ENCODE measurements at regions not wholly inside any gene's neighbourhood (a gene's known extent, or its start where the extent isn't known, plus 50 kb on each side); places are given as distances from the start of the nearest gene placed in this dataset.

GRCh38 chr1:90475631-90476030 lies 241.5 kb downstream of the BARHL2 start:
- TF ChIP-seq MAX (IDR thresholded peaks at IDR 0.05; ENCODE audit: low read depth, low read length) (no peak), CTCF (IDR thresholded peaks at IDR 0.05; ENCODE audit: low read depth, low read length) (no peak), MYC (IDR thresholded peaks at IDR 0.05; ENCODE audit: low read depth, low read length) (no peak), POLR2A (IDR thresholded peaks at IDR 0.05; ENCODE audit: extremely low read depth, insufficient read length) (no peak)
- peak; percentile 2 for DNase-seq (ENCODE audit: low read depth)
- H3K4me3 ChIP-seq (ENCODE audit: low read depth, low read length): no peak overlapping the region

- no peak for DNase-seq (ENCODE audit: low read depth)
- TF ChIP-seq MYC (IDR thresholded peaks at IDR 0.05; ENCODE audit: low read depth, low read length): no peak
- no peak for TF ChIP-seq MAX (IDR thresholded peaks at IDR 0.05; ENCODE audit: low read depth, low read length)
- TF ChIP-seq CTCF (IDR thresholded peaks at IDR 0.05; ENCODE audit: low read depth, low read length): no peak
- TF ChIP-seq POLR2A (IDR thresholded peaks at IDR 0.05; ENCODE audit: extremely low read depth, insufficient read length): no peak
- H3K4me3 ChIP-seq (ENCODE audit: low read depth, low read length): no peak overlapping the region
Observed at GRCh38 chr1:90474731-90475130, 242.4 kb downstream of the BARHL2 start.

- TF ChIP-seq MAX (IDR thresholded peaks at IDR 0.05; ENCODE audit: low read depth, low read length) (no peak), CTCF (IDR thresholded peaks at IDR 0.05; ENCODE audit: low read depth, low read length) (no peak), MYC (IDR thresholded peaks at IDR 0.05; ENCODE audit: low read depth, low read length) (no peak), POLR2A (IDR thresholded peaks at IDR 0.05; ENCODE audit: extremely low read depth, insufficient read length) (no peak)
- H3K4me3 ChIP-seq (ENCODE audit: low read depth, low read length): no peak overlapping the region
- DNase-seq (ENCODE audit: low read depth): no peak
Observed at GRCh38 chr1:90474158-90474557, 242.9 kb downstream of the BARHL2 start.

GRCh38 chr1:90472775-90473174 lies 244.3 kb downstream of the BARHL2 start:
- DNase-seq (ENCODE audit: low read depth): no peak
- TF ChIP-seq MAX (IDR thresholded peaks at IDR 0.05; ENCODE audit: low read depth, low read length) (no peak), CTCF (IDR thresholded peaks at IDR 0.05; ENCODE audit: low read depth, low read length) (no peak), MYC (IDR thresholded peaks at IDR 0.05; ENCODE audit: low read depth, low read length) (no peak), POLR2A (IDR thresholded peaks at IDR 0.05; ENCODE audit: extremely low read depth, insufficient read length) (no peak)

GRCh38 chr1:90459570-90459969 lies 257.5 kb downstream of the BARHL2 start:
- TF ChIP-seq MYC (IDR thresholded peaks at IDR 0.05; ENCODE audit: low read depth, low read length) (no peak), CTCF (IDR thresholded peaks at IDR 0.05; ENCODE audit: low read depth, low read length) (no peak)

More at GRCh38 chr1:90472775-90473174, 244.3 kb downstream of the BARHL2 start:
- H3K4me3 ChIP-seq (ENCODE audit: low read depth, low read length): no peak overlapping the region

GRCh38 chr1:90457985-90458384 lies 259.1 kb downstream of the BARHL2 start:
- no peak for TF ChIP-seq MAX (IDR thresholded peaks at IDR 0.05; ENCODE audit: low read depth, low read length)
- TF ChIP-seq CTCF (IDR thresholded peaks at IDR 0.05; ENCODE audit: low read depth, low read length): no peak
- TF ChIP-seq POLR2A (IDR thresholded peaks at IDR 0.05; ENCODE audit: extremely low read depth, insufficient read length): no peak
- no peak for TF ChIP-seq MYC (IDR thresholded peaks at IDR 0.05; ENCODE audit: low read depth, low read length)
- DNase-seq (ENCODE audit: low read depth): no peak
- H3K4me3 ChIP-seq (ENCODE audit: low read depth, low read length): no peak overlapping the region

More at GRCh38 chr1:90459570-90459969, 257.5 kb downstream of the BARHL2 start:
- H3K4me3 ChIP-seq (ENCODE audit: low read depth, low read length): no peak overlapping the region
- no peak for DNase-seq (ENCODE audit: low read depth)
